ENCODE measurements at regions not wholly inside any gene's neighbourhood (a gene's known extent, or its start where the extent isn't known, plus 50 kb on each side); places are given as distances from the start of the nearest gene placed in this dataset.

- no peak for TF ChIP-seq EP300 (IDR thresholded peaks at IDR 0.05)
- TF ChIP-seq CTCF (IDR thresholded peaks at IDR 0.05) = no peak
- TF ChIP-seq POLR2A (IDR thresholded peaks at IDR 0.05) = no peak
- Histone ChIP-seq H3K36me3 (no peaks in the 10 kb centered on the region), H3K9me3 (no peaks in the 10 kb centered on the region), H3K27me3 (no peaks in the 10 kb centered on the region), H3K4me3 (no peak overlapping the region), H3K4me1 (ENCODE audit: insufficient read depth) (no peaks in the 10 kb centered on the region), H3K27ac (no peak overlapping the region)
- intact Hi-C loops (cut with DNase I) = no loop called here
- DNase-seq = no peak
- 83 to 87% (median 84%) methylated on average over 3 of the region's 3 CpGs for WGBS, 3 donors
These were observed 145.5 kb upstream of the FAM241A start for GRCh38 chr4:111999801-112000200.

- no peaks in the 10 kb centered on the region for H3K9me3 ChIP-seq
- no peak overlapping the region for H3K4me3 ChIP-seq
- no peaks in the 10 kb centered on the region for H3K36me3 ChIP-seq
- 70 to 88% (median 76%) methylated on average over 1 of the region's 1 CpG for WGBS, 3 donors
- H3K27me3 ChIP-seq = no peaks in the 10 kb centered on the region
- no peak overlapping the region for H3K27ac ChIP-seq
- TF ChIP-seq CTCF (IDR thresholded peaks at IDR 0.05) = no peak
- TF ChIP-seq POLR2A (IDR thresholded peaks at IDR 0.05) = no peak
- TF ChIP-seq EP300 (IDR thresholded peaks at IDR 0.05) = no peak
- H3K4me1 ChIP-seq (ENCODE audit: insufficient read depth) = no peaks in the 10 kb centered on the region
- intact Hi-C loops (cut with DNase I) = no loop called here
- no peak for DNase-seq
These were observed 144.2 kb upstream of the FAM241A start for GRCh38 chr4:112001041-112001440.

- no peak for DNase-seq
- H3K4me1 ChIP-seq (ENCODE audit: insufficient read depth) = no peaks in the 10 kb centered on the region
- no peak overlapping the region for H3K4me3 ChIP-seq
- TF ChIP-seq EP300 (IDR thresholded peaks at IDR 0.05) (no peak), POLR2A (IDR thresholded peaks at IDR 0.05) (no peak), CTCF (IDR thresholded peaks at IDR 0.05) (no peak)
- H3K9me3 ChIP-seq = no peaks in the 10 kb centered on the region
- intact Hi-C loops (cut with DNase I) = no loop called here
- no peak overlapping the region for H3K27ac ChIP-seq
- WGBS, 3 donors = 58 to 67% (median 58%) methylated on average over 2 of the region's 2 CpGs
- H3K27me3 ChIP-seq = no peaks in the 10 kb centered on the region
- no peaks in the 10 kb centered on the region for H3K36me3 ChIP-seq
These were observed 143.0 kb upstream of the FAM241A start for GRCh38 chr4:112002248-112002661.

GRCh38 chr4:112003231-112003907 lies 141.9 kb upstream of the FAM241A start:
- H3K4me3 ChIP-seq = no peak overlapping the region
- no peaks in the 10 kb centered on the region for H3K27me3 ChIP-seq
- H3K9me3 ChIP-seq = no peaks in the 10 kb centered on the region
- WGBS, 3 donors = 62 to 81% (median 66%) methylated on average over 2 of the region's 2 CpGs
- no peak overlapping the region for H3K27ac ChIP-seq
- H3K4me1 ChIP-seq (ENCODE audit: insufficient read depth) = no peaks in the 10 kb centered on the region
- TF ChIP-seq POLR2A (IDR thresholded peaks at IDR 0.05) (no peak), EP300 (IDR thresholded peaks at IDR 0.05) (no peak), CTCF (IDR thresholded peaks at IDR 0.05) (no peak)
- intact Hi-C loops (cut with DNase I) = no loop called here
- no peaks in the 10 kb centered on the region for H3K36me3 ChIP-seq
- no peak for DNase-seq
